GM12878 (cell line): ENCODE measurements at regions not wholly inside any gene's neighbourhood (a gene's known extent, or its start where the extent isn't known, plus 50 kb on each side); places are given as distances from the start of the nearest gene placed in this dataset.

Experiments
- ATAC-seq: fragments of 200-7000 bp; cut with Tn5 transposase; 3 replicates; pipeline ENCODE4 v1.9.1; 2020; ENCODE audit warnings: mild to moderate bottlenecking, moderate library complexity
- BruUV-seq: library from RNA; stranded (reverse); fragments of 400-500 nt; replicated peaks from 2 replicates; lab custom pipeline; 2021; lab: Mats Ljungman, UMichigan
- CTCF ChIA-PET: fragments of 300-600 bp; sonication (Branson Sonifier 250); formaldehyde crosslinking; extraction: SDS; loops from one replicate; lab custom pipeline; 2021; ENCODE audit warnings: inconsistent platforms; lab: Yijun Ruan, JAX
- POLR2A ChIA-PET: fragments of 350-600 bp; formaldehyde crosslinking; extraction: SDS; loops from one replicate; lab custom pipeline; 2021; ENCODE audit warnings: inconsistent platforms; lab: Charles Lee
- RAD21 ChIA-PET: fragments of 300-600 bp; sonication (Branson Sonifier 250); formaldehyde crosslinking; loops from one replicate; lab custom pipeline; 2023; ENCODE audit warnings: antibody characterized with exemption; ENCODE audit not compliant: unreplicated experiment; lab: Charles Lee
- SMC1A ChIA-PET: fragments of 300-600 bp; sonication (Branson Sonifier 250); formaldehyde crosslinking; loops from one replicate; lab custom pipeline; 2023; ENCODE audit not compliant: unreplicated experiment, uncharacterized antibody; lab: Charles Lee
- DNase-seq: peaks from one replicate; pipeline ENCODE4 v3.0.0-alpha.2; 2011; ENCODE audit warnings: low read depth, low spot score
- FAIRE-seq: peaks from 3 replicates; lab custom pipeline; 2011; peaks lifted over from hg19 to GRCh38; lab: Jason Lieb, UNC
- H2AFZ ChIP-seq: 2 replicates; pipeline ENCODE4 v1.6.0; 2011; ENCODE audit warnings: low read depth, low read length, control low read depth; ENCODE audit not compliant: control insufficient read depth
- H3K27ac ChIP-seq: 2 replicates; pipeline ENCODE4 v1.5.1; 2011; ENCODE audit warnings: control low read depth; ENCODE audit not compliant: control insufficient read depth, insufficient read depth
- H3K27me3 ChIP-seq, 2 experiments: replicated peaks in 1 of 2; 2 replicates each; pipeline versions ENCODE4 v1.6.0 to v1.6.1; 2011; ENCODE audit warnings: low read length in 1 of 2; ENCODE audit not compliant: control insufficient read depth in 2 of 2, insufficient read depth in 2 of 2
- H3K36me3 ChIP-seq, 2 experiments: 2 replicates each; pipeline ENCODE4 v1.5.1; 2011; ENCODE audit warnings: low read length in 1 of 2; ENCODE audit not compliant: control insufficient read depth in 2 of 2, insufficient read depth in 2 of 2
- H3K4me1 ChIP-seq: 2 replicates; pipeline ENCODE4 v1.6.1; 2011; ENCODE audit warnings: mild to moderate bottlenecking, low read length, moderate library complexity, mixed read lengths; ENCODE audit not compliant: control insufficient read depth, insufficient read depth
- H3K4me2 ChIP-seq: 2 replicates; pipeline ENCODE4 v1.6.0; 2011; ENCODE audit warnings: control low read depth; ENCODE audit not compliant: control insufficient read depth, insufficient read depth
- H3K4me3 ChIP-seq: fragments of 200-600 bp; sonication (generic); 2 replicates; pipeline ENCODE4 v1.5.1; 2016
- H3K79me2 ChIP-seq: 2 replicates; pipeline ENCODE4 v1.6.0; 2011; ENCODE audit warnings: low read length; ENCODE audit not compliant: control insufficient read depth, insufficient read depth
- H3K9ac ChIP-seq: 2 replicates; pipeline ENCODE4 v1.8.0; 2011; ENCODE audit warnings: low read length, control low read depth, mixed read lengths; ENCODE audit not compliant: control insufficient read depth, insufficient read depth
- H3K9me3 ChIP-seq: replicated peaks from 3 replicates; pipeline ENCODE4 v1.5.1; 2011; ENCODE audit warnings: mild to moderate bottlenecking, low read length; ENCODE audit not compliant: control insufficient read depth, insufficient read depth
- H4K20me1 ChIP-seq: 2 replicates; pipeline ENCODE4 v1.6.0; 2011; ENCODE audit not compliant: control insufficient read depth, insufficient read depth
- CEBPB ChIP-seq, 2 experiments: fragments of 150-350 bp in 1 of 2; IDR thresholded peaks; 2 replicates each; pipeline ENCODE4 v1.6.1; 2012 to 2014; ENCODE audit warnings: low read depth in 2 of 2, low read length in 2 of 2, borderline replicate concordance in 1 of 2, inconsistent platforms in 1 of 2
- HDAC2 ChIP-seq: fragments of 200-600 bp; sonication (generic); IDR thresholded peaks from 2 replicates; pipeline ENCODE4 v1.6.1; 2017
- NFYB ChIP-seq: IDR thresholded peaks from 2 replicates; pipeline ENCODE4 v1.6.1; 2011; ENCODE audit warnings: low read depth, mild to moderate bottlenecking, low read length, improper control_type of control experiment, moderate library complexity; ENCODE audit not compliant: insufficient read depth
- NRF1 ChIP-seq: conservative IDR thresholded peaks from 2 replicates; pipeline ENCODE4 v1.6.1; 2011; ENCODE audit warnings: mild to moderate bottlenecking, low read depth, low read length, improper control_type of control experiment
- RAD21 ChIP-seq: IDR thresholded peaks from 2 replicates; pipeline ENCODE4 v1.6.1; 2011; ENCODE audit warnings: mild to moderate bottlenecking, low read depth, low read length, moderate library complexity; ENCODE audit not compliant: insufficient read depth
- RB1 ChIP-seq: fragments of 450-650 bp; formaldehyde crosslinking; IDR thresholded peaks from 2 replicates; pipeline ENCODE4 v1.6.1; 2017; ENCODE audit warnings: mild to moderate bottlenecking, borderline replicate concordance
- SREBF1 ChIP-seq: IDR thresholded peaks from 2 replicates; pipeline ENCODE4 v1.6.1; 2012; ENCODE audit warnings: mild to moderate bottlenecking, low read length
- SUZ12 ChIP-seq: fragments of 200-600 bp; sonication (generic); IDR thresholded peaks from one replicate; pipeline ENCODE4 v1.6.1; 2018; ENCODE audit warnings: antibody characterized with exemption, mild to moderate bottlenecking; ENCODE audit not compliant: unreplicated experiment
- TCF12 ChIP-seq: IDR thresholded peaks from 2 replicates; pipeline ENCODE4 v1.6.1; 2011; ENCODE audit warnings: low read depth, mild to moderate bottlenecking, low read length
- ZBED1 ChIP-seq: IDR thresholded peaks from 2 replicates; pipeline ENCODE4 v1.6.1; 2016; ENCODE audit warnings: borderline replicate concordance
- ZNF207 ChIP-seq: fragments of 450-650 bp; IDR thresholded peaks from 2 replicates; pipeline ENCODE4 v1.6.1; 2014; ENCODE audit warnings: antibody characterized with exemption, mild to moderate bottlenecking, borderline replicate concordance
- ZSCAN29 ChIP-seq: fragments of 450-650 bp; IDR thresholded peaks from 2 replicates; pipeline ENCODE4 v1.6.1; 2017; ENCODE audit warnings: mild to moderate bottlenecking, moderate library complexity
- WGBS: methylation state at CpG from one replicate; pipeline ENCODE4 v1.1.6; 2016; ENCODE audit warnings: low lambda C conversion rate; ENCODE audit not compliant: insufficient replicate concordance, insufficient coverage; ENCODE audit errors: missing lambda C conversion rate; 5-methylcytosine and 5-hydroxymethylcytosine counted together
- in situ Hi-C: fragments of 300-500 bp; cut with MboI; formaldehyde crosslinking; loops from 9 replicates; pipeline ENCODE4 v1.14.3; 2018; ENCODE audit warnings: mixed read lengths
- intact Hi-C: fragments of 100-400 bp; cut with micrococcal nuclease; formaldehyde crosslinking; loops from one replicate; pipeline ENCODE4 v1.14.2; 2022; ENCODE audit not compliant: unreplicated experiment
- TF ChIP-seq, protein P1 (sequence below): fragments of 450-650 bp; IDR thresholded peaks from 2 replicates; pipeline ENCODE4 v1.6.1; 2017; ENCODE audit warnings: mild to moderate bottlenecking, moderate library complexity
- TF ChIP-seq, protein P2 (sequence below): fragments of 450-650 bp; IDR thresholded peaks from 2 replicates; pipeline ENCODE4 v1.6.1; 2016; ENCODE audit warnings: mild to moderate bottlenecking
- TF ChIP-seq, protein P3 (sequence below): fragments of 450-650 bp; IDR thresholded peaks from 2 replicates; pipeline ENCODE4 v1.6.1; 2017; ENCODE audit warnings: mild to moderate bottlenecking
- TF ChIP-seq, protein P4 (sequence below): fragments of 450-650 bp; IDR thresholded peaks from 2 replicates; pipeline ENCODE4 v1.6.1; 2017; ENCODE audit warnings: mild to moderate bottlenecking, low read depth, inconsistent platforms; ENCODE audit not compliant: poor library complexity, severe bottlenecking

DNA sequence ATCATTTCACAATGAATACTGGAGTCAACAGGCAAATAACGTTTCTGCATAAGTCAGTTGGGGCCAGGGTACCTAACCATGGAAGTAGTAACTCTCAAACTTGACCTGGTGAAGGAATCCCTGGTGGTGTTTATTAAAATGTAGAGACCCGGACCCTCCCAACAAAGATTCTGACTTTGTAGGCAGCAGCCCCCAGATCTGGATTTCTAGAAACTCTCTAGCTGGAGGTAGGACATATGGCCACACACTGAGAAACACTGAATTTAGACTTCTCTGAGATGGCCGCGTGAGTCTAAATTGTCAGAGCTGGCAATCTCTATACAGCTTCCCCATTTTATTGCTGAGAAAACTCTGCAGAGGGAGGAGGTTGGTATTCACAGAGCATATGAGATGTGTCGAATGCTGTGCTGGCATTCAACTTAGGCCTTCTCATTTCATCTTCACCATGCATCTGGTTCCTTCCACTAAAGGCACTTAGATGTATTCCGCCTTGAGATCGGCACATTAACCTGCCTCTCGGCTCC lies 278.1 kb downstream of the CYRIA start:
- Histone ChIP-seq H3K9ac (no peak overlapping the region), H3K27me3 (no peaks in the 10 kb centered on the region), H2AFZ (no peak overlapping the region), H3K9me3 (no peaks in the 10 kb centered on the region), H3K4me1 (no peaks in the 10 kb centered on the region), H3K36me3 (no peaks in the 10 kb centered on the region), H3K79me2 (no peaks in the 10 kb centered on the region), H3K27ac (no peak overlapping the region), H3K4me3 (no peak overlapping the region), H3K4me2 (no peak overlapping the region), H4K20me1 (no peaks in the 10 kb centered on the region)
- RAD21 ChIA-PET = no interaction called here
- SMC1A ChIA-PET = no interaction called here
- in situ Hi-C loops = no loop called here
- FAIRE-seq (no peak), DNase-seq (no peak), ATAC-seq (no peak)
- BruUV-seq = no TSS peak
- POLR2A ChIA-PET = no interaction called here
- WGBS = 34% methylated on average over 8 of the region's 8 CpGs
- intact Hi-C loops = no loop called here
- CTCF ChIA-PET = no interaction called here
- TF ChIP-seq ZNF207 = no peak
- no peak for TF ChIP-seq NFYB
- TF ChIP-seq, protein P1, sequence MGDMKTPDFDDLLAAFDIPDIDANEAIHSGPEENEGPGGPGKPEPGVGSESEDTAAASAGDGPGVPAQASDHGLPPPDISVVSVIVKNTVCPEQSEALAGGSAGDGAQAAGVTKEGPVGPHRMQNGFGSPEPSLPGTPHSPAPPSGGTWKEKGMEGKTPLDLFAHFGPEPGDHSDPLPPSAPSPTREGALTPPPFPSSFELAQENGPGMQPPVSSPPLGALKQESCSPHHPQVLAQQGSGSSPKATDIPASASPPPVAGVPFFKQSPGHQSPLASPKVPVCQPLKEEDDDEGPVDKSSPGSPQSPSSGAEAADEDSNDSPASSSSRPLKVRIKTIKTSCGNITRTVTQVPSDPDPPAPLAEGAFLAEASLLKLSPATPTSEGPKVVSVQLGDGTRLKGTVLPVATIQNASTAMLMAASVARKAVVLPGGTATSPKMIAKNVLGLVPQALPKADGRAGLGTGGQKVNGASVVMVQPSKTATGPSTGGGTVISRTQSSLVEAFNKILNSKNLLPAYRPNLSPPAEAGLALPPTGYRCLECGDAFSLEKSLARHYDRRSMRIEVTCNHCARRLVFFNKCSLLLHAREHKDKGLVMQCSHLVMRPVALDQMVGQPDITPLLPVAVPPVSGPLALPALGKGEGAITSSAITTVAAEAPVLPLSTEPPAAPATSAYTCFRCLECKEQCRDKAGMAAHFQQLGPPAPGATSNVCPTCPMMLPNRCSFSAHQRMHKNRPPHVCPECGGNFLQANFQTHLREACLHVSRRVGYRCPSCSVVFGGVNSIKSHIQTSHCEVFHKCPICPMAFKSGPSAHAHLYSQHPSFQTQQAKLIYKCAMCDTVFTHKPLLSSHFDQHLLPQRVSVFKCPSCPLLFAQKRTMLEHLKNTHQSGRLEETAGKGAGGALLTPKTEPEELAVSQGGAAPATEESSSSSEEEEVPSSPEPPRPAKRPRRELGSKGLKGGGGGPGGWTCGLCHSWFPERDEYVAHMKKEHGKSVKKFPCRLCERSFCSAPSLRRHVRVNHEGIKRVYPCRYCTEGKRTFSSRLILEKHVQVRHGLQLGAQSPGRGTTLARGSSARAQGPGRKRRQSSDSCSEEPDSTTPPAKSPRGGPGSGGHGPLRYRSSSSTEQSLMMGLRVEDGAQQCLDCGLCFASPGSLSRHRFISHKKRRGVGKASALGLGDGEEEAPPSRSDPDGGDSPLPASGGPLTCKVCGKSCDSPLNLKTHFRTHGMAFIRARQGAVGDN = no peak
- TF ChIP-seq TCF12 = no peak
- no peak for TF ChIP-seq HDAC2
- TF ChIP-seq, protein P2, sequence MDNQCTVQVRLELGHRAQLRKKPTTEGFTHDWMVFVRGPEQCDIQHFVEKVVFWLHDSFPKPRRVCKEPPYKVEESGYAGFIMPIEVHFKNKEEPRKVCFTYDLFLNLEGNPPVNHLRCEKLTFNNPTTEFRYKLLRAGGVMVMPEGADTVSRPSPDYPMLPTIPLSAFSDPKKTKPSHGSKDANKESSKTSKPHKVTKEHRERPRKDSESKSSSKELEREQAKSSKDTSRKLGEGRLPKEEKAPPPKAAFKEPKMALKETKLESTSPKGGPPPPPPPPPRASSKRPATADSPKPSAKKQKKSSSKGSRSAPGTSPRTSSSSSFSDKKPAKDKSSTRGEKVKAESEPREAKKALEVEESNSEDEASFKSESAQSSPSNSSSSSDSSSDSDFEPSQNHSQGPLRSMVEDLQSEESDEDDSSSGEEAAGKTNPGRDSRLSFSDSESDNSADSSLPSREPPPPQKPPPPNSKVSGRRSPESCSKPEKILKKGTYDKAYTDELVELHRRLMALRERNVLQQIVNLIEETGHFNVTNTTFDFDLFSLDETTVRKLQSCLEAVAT = no peak
- TF ChIP-seq SREBF1 = no peak
- TF ChIP-seq SUZ12 = no peak
- TF ChIP-seq CEBPB (IDR thresholded peaks at IDR 0.05; ENCODE audit: borderline replicate concordance in 1 of 2, low read depth in 2 of 2, low read length in 2 of 2) = no peak
- no peak for TF ChIP-seq ZBED1
- TF ChIP-seq ZSCAN29 = no peak
- TF ChIP-seq RAD21 = no peak
- TF ChIP-seq NRF1 = no peak
- TF ChIP-seq, protein P3, sequence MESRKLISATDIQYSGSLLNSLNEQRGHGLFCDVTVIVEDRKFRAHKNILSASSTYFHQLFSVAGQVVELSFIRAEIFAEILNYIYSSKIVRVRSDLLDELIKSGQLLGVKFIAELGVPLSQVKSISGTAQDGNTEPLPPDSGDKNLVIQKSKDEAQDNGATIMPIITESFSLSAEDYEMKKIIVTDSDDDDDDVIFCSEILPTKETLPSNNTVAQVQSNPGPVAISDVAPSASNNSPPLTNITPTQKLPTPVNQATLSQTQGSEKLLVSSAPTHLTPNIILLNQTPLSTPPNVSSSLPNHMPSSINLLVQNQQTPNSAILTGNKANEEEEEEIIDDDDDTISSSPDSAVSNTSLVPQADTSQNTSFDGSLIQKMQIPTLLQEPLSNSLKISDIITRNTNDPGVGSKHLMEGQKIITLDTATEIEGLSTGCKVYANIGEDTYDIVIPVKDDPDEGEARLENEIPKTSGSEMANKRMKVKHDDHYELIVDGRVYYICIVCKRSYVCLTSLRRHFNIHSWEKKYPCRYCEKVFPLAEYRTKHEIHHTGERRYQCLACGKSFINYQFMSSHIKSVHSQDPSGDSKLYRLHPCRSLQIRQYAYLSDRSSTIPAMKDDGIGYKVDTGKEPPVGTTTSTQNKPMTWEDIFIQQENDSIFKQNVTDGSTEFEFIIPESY = no peak
- TF ChIP-seq, protein P4, sequence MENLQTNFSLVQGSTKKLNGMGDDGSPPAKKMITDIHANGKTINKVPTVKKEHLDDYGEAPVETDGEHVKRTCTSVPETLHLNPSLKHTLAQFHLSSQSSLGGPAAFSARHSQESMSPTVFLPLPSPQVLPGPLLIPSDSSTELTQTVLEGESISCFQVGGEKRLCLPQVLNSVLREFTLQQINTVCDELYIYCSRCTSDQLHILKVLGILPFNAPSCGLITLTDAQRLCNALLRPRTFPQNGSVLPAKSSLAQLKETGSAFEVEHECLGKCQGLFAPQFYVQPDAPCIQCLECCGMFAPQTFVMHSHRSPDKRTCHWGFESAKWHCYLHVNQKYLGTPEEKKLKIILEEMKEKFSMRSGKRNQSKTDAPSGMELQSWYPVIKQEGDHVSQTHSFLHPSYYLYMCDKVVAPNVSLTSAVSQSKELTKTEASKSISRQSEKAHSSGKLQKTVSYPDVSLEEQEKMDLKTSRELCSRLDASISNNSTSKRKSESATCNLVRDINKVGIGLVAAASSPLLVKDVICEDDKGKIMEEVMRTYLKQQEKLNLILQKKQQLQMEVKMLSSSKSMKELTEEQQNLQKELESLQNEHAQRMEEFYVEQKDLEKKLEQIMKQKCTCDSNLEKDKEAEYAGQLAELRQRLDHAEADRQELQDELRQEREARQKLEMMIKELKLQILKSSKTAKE = no peak
- TF ChIP-seq RB1 = no peak
